HG02571 (cell line): ENCODE measurements at regions not wholly inside any gene's neighbourhood (a gene's known extent, or its start where the extent isn't known, plus 50 kb on each side); places are given as distances from the start of the nearest gene placed in this dataset.
"Not testable (repeated sequence)": the region's sequence is repeated elsewhere in the genome, so short reads cannot be mapped to it uniquely, and the experiment has no call there.

Experiments
- ATAC-seq: cut with Tn5 transposase; IDR thresholded peaks from one replicate; pipeline ENCODE4 v1.9.1; 2021; ENCODE audit warnings: mild to moderate bottlenecking, moderate library complexity; ENCODE audit not compliant: unreplicated experiment

DNA sequence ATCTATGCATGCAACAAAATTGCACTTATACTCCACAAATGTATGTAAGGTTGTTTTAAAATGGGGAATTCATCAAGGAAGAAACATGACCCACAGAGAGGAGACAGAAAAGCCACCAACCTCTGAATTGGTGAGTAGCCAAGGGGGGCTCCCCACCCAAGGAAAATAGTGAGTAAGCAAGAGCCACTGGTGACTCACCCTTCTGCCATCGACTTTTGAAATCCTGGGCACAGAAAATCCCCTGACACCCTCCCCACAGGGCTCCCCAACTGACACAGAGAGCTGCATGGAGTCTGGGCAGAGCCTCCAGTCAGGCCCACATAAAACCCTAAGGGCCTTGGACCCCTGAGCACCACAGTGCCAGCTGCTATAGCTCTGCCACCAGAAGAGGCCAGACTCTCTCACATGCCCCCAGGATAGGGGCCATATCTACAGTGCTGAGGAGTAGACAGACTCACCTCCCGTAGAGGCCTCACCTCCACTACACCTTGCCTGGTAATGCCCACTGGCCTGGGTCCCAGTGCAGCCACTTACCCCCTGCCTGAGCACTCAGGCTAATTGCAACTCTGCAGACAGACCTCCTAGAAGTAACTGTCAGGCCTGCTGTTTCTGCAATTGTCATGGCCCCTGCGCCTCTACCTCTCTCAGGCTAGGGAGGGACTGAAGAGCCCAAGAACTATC, 244.7 kb upstream of the WSB1 start:
- ATAC-seq = no peak

DNA sequence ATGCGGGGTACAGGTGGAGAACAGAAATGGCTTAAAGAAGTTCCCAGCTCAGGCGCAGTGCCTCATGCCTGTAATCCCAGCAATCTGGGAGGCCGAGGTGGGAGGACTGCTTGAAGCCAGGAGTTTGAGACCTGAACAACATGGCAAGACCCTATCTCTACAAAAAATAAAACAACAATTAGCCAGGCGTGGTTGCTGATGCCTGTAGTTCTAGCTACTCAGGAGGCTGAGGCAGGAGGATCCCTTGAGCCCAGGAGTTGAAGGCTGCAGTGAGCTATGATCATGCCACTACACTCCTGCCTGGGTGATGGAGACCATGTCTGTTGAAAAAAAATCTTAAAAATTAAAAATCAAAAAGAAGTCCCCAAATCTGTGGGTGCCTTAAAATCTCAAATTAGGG, 228.3 kb upstream of the WSB1 start:
- ATAC-seq = no peak

DNA sequence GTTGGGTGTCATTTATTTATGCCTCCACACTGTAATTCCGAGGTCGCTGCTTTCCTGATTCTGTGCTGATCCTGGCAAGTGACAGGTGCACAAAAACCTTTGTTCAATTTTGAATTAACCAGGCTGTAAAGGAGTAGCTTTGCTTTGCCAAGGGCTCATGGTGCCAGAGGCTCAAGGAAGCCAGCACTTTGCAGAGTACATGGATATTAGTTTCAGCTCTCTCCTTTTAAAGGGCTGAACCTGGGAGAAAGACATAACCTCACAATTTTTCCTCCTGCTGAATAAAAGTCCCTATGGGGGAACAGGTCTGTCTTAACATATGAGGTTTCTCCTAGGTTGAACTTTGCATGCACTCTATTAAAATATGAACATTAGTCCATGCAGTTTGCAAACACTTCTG, 227.6 kb upstream of the WSB1 start:
- no peak for ATAC-seq

DNA sequence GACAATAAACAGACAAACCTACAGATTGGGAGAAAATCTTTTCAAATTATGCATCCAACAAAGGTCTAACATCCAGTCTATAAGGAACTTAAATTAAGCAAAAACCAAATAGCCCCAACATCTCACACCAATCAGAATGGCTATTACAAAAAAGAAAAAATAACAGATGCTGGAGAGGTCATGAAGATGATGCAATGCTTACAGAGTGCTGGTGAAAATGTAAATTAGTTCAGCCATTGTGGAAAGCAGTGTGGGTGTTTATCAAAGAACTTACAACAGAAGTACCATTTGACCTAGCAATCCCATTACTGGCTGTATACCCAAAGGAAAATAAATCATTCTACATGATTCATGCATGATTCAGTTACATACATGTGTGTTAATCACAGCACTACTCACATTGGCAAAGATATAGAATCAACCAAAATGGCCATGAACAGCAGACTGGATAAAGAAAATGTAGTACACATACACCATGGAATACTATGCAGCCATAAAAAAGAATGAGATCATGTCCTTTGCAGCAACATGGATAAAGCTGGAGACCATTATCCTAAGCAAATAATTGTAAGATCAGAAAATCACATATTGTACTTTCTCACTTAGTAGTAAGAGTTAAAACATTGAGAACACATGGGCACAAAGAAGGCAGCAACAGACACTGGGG, 223.9 kb upstream of the WSB1 start:
- no peak for ATAC-seq

DNA sequence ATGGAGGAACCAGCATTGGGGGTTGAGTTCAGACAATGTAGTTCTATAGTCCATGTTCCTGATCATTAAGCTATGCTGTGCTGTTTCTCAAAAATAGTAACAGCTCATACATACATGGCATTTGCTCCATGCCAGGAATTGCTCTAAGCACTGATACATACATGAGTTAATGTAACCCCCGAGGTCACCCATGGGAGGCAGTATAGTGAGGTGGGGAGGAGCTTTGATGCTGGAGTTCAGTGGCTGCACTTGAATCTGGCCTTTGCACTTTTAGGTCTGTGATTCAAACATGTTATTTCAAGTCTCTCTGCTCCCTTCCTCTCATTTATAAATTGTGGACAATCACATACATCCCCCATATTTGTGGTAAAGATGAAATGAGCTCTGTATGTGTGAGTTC, 223.1 kb upstream of the WSB1 start:
- no peak for ATAC-seq

DNA sequence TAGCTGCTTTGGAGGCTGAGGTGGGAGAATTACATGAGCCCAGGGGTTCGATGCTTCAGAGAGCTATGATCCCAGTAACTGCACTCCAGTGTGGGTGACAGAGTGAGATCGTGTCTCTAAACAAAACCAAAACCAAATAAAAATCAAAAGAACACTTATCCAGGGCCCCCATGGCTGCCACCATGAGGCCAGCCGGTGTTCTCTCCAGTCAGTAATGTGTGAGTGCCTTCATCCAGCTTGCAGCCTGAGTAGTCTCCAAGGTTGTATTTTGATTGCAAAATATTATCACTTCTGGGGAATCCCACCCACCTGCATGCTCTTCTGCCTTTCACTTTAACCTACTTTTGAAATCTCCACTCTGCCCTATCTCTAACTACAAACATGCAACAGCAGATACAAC, 221.0 kb upstream of the WSB1 start:
- no peak for ATAC-seq

DNA sequence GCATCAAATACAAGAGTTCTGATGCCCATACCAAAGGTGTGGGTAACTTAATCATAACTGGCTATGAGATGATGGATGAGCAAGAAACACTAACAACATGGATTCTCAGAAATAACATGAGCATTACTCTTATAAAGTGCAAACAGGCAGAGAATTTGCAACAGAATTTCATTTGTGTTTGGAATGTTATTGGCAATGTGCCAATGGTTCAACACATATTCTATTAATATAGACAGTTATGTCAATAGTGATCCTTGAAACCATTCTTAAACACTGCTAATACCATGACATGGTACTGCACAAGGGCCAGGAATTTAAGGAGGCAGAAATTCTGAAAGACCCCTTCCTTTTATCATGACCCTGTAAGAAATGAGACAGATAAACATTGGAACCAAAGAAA, 217.1 kb upstream of the WSB1 start:
- ATAC-seq = no peak

DNA sequence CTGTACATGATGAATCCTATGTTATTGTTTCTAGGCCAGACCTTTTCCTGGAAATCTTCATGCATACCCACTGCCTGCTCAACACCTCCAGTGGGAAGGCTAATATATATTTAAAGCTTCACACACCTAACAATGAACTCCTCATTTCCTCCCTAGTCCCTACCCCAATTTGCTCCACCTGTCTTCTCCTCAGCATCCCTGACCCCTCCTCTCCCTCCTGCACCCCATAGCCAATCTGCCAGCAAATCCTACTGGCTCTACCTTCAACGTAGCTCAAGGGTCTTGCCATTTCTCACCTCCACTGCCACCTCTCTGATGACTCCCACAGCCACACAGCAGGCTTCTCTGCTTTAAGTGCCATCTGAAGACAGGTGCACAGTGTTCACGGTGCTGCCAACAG, 215.6 kb upstream of the WSB1 start:
- no peak for ATAC-seq

DNA sequence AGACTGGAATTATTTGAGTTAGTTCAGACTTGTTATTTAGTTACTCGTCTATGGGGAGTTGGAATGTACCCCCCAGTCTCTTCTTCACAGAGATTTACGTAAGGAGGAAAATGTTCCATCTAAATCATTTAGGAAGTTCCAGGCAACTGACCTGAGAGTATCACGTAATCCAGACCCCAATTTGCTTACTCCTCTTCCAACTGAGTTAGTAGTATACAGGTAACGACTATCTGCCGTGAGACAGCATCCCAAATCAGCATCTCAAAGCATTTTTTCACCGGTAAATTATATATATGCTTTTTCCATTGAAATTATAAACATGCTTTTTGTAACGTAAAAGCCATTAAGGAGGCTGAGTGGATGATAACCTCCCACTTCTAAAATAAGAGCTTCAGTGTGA, 214.3 kb upstream of the WSB1 start:
- no peak for ATAC-seq

DNA sequence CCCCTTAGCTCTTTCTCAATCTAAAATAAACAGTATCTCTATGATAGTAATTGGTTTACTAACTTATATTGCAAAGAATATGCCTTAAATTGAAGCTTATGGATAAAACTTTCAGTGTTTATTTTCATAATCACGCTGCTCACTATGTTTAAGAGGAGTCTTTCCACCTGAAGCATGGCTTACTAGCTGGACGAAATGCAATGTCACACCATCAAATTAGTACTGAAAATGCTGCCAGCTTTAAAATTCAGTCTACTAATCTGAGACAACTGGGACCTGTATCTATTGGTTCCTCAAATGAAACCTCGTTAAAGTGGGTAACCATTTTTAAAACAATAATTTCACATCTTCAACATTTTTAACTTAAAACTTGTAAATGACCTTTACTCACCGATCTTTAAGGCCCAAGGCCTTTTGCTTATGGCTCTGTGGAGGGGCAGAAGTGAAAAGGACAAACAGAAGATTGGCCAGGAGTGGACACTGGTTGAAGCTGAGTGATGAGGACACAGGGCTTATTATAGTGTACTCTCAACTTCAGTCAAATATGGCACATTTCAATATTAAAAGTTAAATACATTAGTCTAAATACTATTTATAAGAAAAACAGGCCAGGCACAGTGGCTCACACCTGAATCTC, 212.8 kb upstream of the WSB1 start:
- ATAC-seq = no peak

DNA sequence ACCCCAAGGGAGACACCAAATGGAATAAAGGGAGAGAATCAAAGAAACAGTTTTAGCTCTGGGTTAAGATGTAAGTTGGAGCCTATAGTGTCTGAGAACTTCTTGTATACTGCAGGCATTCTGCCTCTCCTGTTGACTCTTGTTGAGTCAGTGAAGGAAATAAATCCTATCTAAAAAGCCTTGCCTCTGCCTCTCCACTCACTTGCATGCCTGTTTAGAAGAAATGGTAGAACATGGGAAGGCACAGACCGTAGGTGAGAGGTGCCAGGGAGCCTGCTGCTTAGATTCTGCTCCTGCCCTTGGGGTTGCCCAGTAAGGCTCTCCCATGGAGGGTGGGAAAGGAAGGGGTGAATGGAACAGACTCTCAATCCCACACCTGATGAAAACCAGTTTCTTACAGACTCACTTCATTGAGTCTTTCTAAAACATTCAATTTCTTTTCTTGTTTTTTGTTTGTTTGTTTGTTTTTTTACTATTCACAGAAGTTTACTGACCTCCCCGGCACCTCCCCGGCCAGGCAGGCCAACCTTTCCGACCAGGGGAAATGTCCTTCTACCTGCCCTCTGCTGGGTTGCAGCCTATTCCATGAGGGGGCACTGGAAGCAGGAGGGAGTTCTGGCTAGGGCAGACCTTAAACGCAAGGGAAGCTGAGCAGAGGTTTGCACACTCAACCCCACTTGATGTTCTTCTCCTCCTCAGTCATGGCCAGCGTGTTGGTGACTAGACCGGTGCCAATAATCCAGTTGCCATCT, 211.7 kb upstream of the WSB1 start:
- ATAC-seq = no peak

DNA sequence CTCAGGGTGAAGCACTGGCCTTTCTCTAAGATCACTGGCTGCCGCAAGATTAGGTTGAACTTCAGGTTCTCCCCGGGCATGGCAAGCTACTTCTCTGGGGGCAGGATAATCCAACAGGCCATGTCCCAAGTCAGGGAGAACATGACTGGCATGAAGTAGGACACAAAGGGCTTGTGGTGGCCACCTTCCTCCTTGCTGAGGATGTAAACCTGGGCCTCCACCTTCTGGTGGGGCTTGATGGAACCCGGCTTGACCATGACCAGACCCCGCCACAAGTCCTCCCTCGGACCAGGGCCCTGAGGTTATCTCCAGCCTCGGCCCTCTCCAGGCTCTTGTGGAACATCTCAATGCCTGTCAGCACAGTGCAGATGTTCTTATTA, 211.1 kb upstream of the WSB1 start:
- no peak for ATAC-seq

DNA sequence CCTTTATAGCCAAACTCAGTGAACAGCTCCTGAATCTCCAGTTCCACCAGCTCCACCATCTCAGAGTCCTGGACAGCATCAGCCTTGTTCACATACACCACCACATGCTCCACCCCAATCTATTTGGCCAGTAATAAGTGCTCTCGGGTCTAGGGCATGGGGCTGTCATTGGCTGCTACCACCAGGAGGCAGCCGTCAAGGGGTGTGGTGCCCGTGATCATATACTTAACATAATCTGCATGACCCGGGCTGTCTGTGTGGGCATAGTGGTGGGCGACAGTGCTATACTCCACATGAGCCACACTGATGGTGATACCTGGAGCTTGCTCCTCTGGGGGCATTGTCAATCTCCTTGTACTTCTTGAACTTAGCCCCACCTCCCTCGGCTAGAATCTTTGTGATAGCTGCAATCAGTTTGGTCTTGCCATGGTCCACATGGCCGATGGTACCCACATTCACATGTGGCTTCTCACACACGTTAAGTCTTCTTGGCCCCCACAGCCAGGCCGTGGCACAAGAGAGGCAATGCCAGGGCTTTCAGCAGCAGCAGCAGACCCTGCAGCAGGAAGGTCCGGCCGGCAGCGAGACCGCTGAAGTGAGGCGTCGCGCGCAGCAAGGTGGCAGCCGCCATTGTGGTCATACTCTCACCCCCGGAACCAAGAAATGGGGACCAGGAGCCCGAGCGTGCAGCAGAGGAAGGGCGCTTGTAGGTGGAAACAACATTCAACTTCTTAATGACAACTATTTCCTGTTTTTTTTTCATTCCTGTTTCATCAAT, 210.3 kb upstream of the WSB1 start:
- no peak for ATAC-seq

DNA sequence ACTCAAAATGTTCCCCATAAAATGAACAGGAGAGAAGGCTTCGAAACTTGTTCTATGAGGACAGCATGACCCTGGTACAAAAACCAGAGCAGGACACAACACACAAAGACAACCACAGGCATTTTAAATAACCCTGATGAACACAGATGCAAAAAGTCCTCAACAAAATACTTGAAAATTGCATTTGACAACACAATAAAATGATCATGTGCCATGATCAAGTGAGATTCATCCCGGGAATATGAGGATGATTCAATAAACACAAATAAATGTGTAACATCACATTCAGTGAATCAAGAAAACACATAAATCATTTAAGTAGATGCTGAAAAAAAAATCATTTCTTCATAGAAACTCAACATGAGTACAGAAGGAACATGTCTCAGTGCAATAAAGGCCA, 208.4 kb upstream of the WSB1 start:
- ATAC-seq = no peak

DNA sequence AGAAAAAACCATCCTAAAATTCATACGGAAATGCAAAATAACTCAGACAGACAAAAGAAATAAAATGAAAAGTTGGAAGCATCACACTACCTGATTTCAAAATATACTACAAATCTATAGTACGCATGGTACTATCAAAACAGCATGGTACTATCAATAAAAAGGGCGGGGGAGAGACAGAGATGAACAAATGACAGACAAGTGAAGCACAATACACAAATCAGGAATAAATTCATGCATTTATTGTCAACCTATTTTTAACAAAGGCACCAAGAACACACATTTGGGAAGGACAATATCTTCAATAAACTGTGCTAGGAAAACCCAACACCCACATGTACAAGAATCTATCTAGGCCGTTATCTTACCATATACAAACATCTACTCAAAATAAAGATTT, 207.4 kb upstream of the WSB1 start:
- ATAC-seq = no peak

DNA sequence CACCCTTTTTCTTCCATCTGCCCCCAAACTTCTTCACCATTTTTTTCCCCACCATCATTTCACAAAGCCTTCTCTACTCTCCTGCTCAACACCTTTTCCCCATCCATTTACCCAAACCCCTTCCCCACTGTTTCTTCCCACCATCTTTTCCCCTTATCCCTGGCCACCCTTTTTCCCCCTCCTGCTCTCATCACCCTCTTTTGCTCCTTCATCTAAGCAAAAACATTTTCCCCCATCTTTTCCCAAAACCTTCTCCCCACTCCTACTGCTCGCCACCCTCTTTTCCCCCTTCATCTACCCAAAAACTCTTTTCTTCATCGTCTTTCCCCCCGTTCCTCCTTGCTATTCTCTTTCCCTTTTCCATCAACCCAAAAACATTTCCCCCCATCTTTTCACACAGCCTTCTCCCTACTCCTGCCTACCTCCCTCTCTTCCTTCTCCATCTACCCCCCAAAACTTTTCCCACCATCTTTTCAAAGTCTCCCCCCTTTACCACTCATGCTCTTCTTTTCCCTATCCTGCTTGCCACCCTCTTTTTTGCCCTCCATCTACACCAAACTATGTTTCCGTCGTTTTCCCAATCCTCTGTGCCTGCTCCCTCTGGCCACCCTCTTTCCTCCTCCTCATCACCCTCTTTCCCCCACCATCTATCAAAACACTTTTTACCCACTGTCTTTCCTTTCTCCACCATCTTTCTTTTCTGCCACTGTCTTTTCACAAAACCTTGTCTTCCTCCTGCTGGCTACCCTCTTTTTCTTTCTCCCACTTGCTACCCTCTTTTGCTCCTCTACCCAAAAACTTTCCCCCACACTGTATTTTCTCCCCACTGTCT, 205.8 kb upstream of the WSB1 start:
- ATAC-seq = no peak

DNA sequence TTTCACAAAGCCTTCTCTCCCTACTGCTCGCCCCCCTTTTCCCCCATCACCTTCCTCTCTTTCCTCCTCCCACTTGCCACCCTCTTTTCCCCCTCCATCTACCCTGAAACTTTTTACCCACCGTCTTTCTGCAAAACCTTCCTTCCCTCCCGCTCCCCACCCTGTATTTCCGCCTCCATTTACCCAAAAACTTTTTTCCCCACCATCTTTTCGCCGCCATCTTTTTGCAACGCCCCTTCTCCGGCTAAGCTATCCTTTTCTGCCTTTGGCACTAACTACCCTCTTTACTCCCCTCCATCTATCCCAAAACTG, 205.2 kb upstream of the WSB1 start:
- no peak for ATAC-seq

DNA sequence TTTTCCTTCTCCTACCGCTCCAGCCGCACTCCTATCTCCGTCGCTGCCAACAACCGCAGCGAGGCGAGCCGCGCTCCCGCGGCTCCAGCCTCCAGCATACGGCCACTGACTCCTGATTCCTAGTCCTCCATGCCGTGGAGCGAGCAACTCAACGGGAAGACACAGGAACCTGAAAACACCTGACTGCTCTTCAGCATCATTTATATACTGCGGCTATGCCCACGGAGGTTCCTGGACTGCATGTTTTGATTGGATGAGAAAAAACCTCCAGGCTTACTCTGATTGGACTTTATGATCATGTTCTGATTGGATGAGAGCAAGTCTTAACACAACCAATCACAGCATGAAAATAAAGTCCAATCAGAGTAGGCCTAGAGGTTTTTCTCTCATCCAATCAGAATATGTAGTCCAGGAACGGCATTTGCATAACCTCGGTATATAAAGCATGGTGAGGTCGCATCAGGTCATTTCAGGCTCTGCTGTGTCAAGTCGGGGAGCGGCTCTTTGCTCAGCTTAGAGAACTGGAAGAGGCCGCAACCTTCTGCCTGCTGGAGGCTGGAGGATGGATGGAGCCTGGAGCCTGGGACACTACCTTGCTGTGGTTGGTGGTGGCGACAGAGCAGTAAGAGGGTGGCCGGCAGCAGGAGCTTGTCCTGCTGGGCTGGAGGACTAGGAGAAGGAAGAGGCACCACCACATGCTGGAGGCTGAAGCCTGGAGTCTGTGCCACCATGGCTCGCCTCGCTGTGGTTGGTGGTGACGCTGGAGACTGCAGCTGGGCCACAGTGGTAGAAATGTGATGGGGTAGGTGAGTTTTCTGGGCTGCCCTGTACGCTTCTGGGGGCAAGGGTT, 204.6 kb upstream of the WSB1 start:
- ATAC-seq = not testable (repeated sequence)

DNA sequence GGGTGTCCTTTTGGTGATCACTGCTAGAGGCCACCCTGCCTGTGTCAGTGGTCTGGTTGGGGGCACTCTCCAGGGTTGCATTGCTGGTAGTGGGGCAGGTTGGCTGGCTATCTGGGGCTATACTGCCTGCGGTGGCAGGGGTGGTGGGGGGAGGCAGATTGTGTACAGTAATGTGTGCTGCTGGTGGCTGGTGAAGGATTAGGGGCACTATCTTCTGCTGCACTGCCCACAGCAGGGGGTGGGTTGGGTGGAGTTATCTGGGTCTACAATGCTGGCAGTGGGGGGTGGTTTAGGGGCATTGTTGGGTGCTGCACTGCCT, 204.0 kb upstream of the WSB1 start:
- ATAC-seq = no peak
